ENCODE measurements at regions not wholly inside any gene's neighbourhood (a gene's known extent, or its start where the extent isn't known, plus 50 kb on each side); places are given as distances from the start of the nearest gene placed in this dataset.
"Not testable (repeated sequence)": the region's sequence is repeated elsewhere in the genome, so short reads cannot be mapped to it uniquely, and the experiment has no call there.

DNA sequence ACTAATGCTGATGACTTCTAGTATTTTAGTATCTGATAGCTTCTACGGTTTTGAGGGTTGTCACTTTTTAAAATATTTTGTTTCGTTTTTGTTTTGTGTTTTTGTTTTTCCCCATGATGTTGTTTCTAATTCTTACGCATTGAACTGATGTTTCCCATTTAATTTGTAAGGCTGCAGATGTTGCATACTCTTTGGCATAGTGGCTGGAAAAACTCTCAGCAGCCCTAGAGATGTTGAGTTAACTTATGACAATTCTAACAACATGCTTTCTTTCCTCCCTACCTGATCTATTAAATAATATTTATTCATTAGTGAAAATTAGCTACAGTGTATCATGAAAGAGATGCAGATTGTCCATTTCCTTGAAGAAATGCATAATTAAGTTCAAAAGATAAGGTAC lies 559.3 kb upstream of the GRM7 start:
- TF ChIP-seq, protein P1, sequence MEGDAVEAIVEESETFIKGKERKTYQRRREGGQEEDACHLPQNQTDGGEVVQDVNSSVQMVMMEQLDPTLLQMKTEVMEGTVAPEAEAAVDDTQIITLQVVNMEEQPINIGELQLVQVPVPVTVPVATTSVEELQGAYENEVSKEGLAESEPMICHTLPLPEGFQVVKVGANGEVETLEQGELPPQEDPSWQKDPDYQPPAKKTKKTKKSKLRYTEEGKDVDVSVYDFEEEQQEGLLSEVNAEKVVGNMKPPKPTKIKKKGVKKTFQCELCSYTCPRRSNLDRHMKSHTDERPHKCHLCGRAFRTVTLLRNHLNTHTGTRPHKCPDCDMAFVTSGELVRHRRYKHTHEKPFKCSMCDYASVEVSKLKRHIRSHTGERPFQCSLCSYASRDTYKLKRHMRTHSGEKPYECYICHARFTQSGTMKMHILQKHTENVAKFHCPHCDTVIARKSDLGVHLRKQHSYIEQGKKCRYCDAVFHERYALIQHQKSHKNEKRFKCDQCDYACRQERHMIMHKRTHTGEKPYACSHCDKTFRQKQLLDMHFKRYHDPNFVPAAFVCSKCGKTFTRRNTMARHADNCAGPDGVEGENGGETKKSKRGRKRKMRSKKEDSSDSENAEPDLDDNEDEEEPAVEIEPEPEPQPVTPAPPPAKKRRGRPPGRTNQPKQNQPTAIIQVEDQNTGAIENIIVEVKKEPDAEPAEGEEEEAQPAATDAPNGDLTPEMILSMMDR (IDR thresholded peaks at IDR 0.05) = no peak
- no peak for TF ChIP-seq POLR2A (IDR thresholded peaks at IDR 0.05)

DNA sequence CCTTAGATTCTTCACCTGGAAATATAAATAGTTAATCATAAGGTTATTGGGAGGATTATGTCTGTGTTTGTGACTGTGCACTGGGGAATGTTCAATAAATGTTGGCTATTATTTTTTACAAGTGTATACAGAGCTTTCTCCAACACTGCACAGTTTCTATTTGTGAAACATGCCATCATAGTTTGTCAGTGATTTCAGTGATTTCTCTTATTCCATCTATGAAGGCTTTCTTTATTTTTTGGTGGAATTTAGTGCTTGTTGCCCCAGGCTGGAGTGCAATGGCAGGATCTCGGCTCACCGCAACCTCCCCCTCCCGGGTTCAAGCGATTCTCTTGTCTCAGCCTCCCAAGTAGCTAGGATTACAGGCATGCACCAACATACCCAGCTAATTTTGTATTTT lies 545.0 kb upstream of the GRM7 start:
- Histone ChIP-seq H3K36me3 (no peaks in the 10 kb centered on the region), H3K4me3 (no peak overlapping the region), H3K4me1 (no peaks in the 10 kb centered on the region), H3K9me3 (no peaks in the 10 kb centered on the region), H3K27ac (no peak overlapping the region), H3K27me3 (no peaks in the 10 kb centered on the region)
- DNase-seq (no peak), ATAC-seq (no peak)
- WGBS, 4 donors = 91 to 93% (median 92%) methylated on average over 4 of the region's 4 CpGs
- intact Hi-C loops (cut with DNase I) = no loop called here
- TF ChIP-seq, protein P1 (IDR thresholded peaks at IDR 0.05) = no peak
- TF ChIP-seq POLR2A (IDR thresholded peaks at IDR 0.05) = no peak

More for the DNA sequence above, 559.3 kb upstream of the GRM7 start:
- ATAC-seq = no peak
- peaks cover 0 to 39% (median 17%) of the 10 kb centered on the region in 12 donors for H3K9me3 ChIP-seq
- H3K27ac ChIP-seq = no peak overlapping the region
- intact Hi-C loops (cut with DNase I) = no loop called here
- no peak for DNase-seq
- H3K36me3 ChIP-seq = no peaks in the 10 kb centered on the region
- 64 to 80% (median 70%) methylated on average over 3 of the region's 3 CpGs for WGBS, 4 donors
- no peaks in the 10 kb centered on the region for H3K27me3 ChIP-seq
- no peaks in the 10 kb centered on the region for H3K4me1 ChIP-seq
- H3K4me3 ChIP-seq = no peak overlapping the region

DNA sequence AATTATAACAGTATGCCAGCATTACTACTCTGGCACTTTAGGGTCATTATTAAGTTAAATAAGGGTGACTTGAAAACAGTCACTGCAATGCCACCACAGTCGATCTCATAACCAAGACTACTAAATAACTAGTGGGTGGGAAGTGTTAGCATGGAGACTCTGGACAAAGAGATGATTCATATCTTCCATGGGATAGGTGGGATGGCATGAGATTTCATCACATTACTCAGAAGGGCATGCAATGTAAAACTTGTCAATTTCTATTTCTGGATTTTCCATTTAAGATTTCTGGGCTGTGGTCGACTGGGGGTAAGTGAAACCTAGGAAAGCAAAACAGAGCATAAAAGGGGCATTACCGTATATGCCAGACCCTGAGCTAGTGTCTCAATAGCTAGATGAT lies 538.9 kb upstream of the GRM7 start:
- WGBS, 4 donors = 72 to 80% (median 76%) methylated on average over 3 of the region's 3 CpGs
- ATAC-seq (no peak), DNase-seq (no peak)
- H3K27me3 ChIP-seq = no peaks in the 10 kb centered on the region
- intact Hi-C loops (cut with DNase I) = no loop called here
- no peak for TF ChIP-seq POLR2A (IDR thresholded peaks at IDR 0.05)
- TF ChIP-seq, protein P1 (IDR thresholded peaks at IDR 0.05) = no peak
- H3K9me3 ChIP-seq = no peaks in the 10 kb centered on the region
- H3K4me1 ChIP-seq = no peaks in the 10 kb centered on the region
- no peak overlapping the region for H3K4me3 ChIP-seq
- H3K27ac ChIP-seq = no peak overlapping the region
- H3K36me3 ChIP-seq = no peaks in the 10 kb centered on the region

DNA sequence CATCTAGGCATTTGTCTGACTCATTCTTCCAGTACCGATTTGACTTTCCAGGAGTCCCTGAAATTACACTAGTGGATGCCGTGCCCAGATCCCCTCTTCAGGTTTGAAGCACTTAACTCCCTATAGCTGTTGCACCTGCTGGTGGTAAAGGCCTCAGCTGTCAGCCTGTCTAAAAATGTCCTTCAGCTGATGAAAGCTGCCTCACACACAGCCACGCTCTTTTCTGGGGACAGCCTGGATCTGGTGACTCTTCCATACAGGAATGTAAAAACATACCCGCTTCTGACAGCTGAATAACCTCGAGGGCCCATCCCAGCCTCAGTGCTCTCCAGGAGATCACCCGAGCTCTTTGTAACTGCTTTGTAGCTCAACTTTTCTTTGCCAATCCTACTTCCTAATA lies 534.1 kb upstream of the GRM7 start:
- no peak overlapping the region for H3K4me3 ChIP-seq
- no peak for ATAC-seq
- H3K9me3 ChIP-seq = peaks cover 0 to 6% (median 0%) of the 10 kb centered on the region in 12 donors
- intact Hi-C loops (cut with DNase I) = no loop called here
- WGBS, 4 donors = 34 to 41% (median 38%) methylated on average over 6 of the region's 6 CpGs
- no peak overlapping the region for H3K27ac ChIP-seq
- no peak for DNase-seq
- TF ChIP-seq, protein P1 (IDR thresholded peaks at IDR 0.05) = no peak
- no peak for TF ChIP-seq POLR2A (IDR thresholded peaks at IDR 0.05)
- H3K4me1 ChIP-seq = no peaks in the 10 kb centered on the region
- no peaks in the 10 kb centered on the region for H3K27me3 ChIP-seq
- H3K36me3 ChIP-seq = no peaks in the 10 kb centered on the region

DNA sequence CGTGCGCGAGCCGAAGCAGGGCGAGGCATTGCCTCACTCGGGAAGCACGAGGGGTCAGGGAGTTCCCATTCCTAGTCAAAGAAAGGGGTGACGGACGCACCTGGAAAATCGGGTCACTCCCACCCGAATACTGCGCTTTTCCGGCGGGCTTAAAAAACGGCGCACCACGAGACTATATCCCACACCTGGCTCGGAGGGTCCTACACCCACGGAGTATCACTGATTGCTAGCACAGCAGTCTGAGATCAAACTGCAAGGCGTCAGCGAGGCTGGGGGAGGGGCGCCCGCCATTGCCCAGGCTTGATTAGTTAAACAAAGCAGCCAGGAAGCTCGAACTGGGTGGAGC lies 520.0 kb upstream of the GRM7 start:
- H3K36me3 ChIP-seq; ATAC-seq; intact Hi-C loops (cut with DNase I); H3K9me3 ChIP-seq; DNase-seq; H3K27me3 ChIP-seq; H3K27ac ChIP-seq; H3K4me1 ChIP-seq; H3K4me3 ChIP-seq: not testable (repeated sequence)
- WGBS, 4 donors = 91 to 96% (median 93%) methylated on average over 23 to 24 of the region's 24 CpGs
